Mucosa of rectum (tissue), 2 donors: ENCODE measurements at regions not wholly inside any gene's neighbourhood (a gene's known extent, or its start where the extent isn't known, plus 50 kb on each side); places are given as distances from the start of the nearest gene placed in this dataset.

Source experiments
- H3K27ac ChIP-seq, 2 donors: one replicate each; pipeline ENCODE4 v1.7.0; 2013; ENCODE audit warnings: inconsistent platforms in 2 of 2, low read depth in 2 of 2, low read length in 2 of 2
- H3K27me3 ChIP-seq, 2 donors: one replicate each; pipeline ENCODE4 v1.7.0; 2013; ENCODE audit warnings: low read length in 2 of 2; ENCODE audit not compliant: control insufficient read depth in 2 of 2, insufficient read depth in 2 of 2
- H3K36me3 ChIP-seq, 2 donors: one replicate each; pipeline ENCODE4 v1.7.0; 2013; ENCODE audit warnings: low read length in 2 of 2; ENCODE audit not compliant: control insufficient read depth in 2 of 2, insufficient read depth in 2 of 2
- H3K4me1 ChIP-seq, 2 donors: one replicate each; pipeline ENCODE4 v1.7.0; 2013; ENCODE audit warnings: low read length in 2 of 2, mild to moderate bottlenecking in 1 of 2; ENCODE audit not compliant: control insufficient read depth in 2 of 2, insufficient read depth in 2 of 2
- H3K4me3 ChIP-seq, 2 donors: one replicate each; pipeline ENCODE4 v1.7.0; 2013; ENCODE audit warnings: low read length in 2 of 2
- H3K9ac ChIP-seq, 2 donors: one replicate each; pipeline ENCODE4 v1.7.0; 2013; ENCODE audit warnings: low read length in 2 of 2, low read depth in 1 of 2, mild to moderate bottlenecking in 1 of 2
- H3K9me3 ChIP-seq, 2 donors: one replicate each; pipeline ENCODE4 v1.7.0; 2013; ENCODE audit warnings: low read length in 2 of 2; ENCODE audit not compliant: control insufficient read depth in 2 of 2
- donor health status: healthy.
- donor health status: Normal muscosa, but diverticular disease.

DNA sequence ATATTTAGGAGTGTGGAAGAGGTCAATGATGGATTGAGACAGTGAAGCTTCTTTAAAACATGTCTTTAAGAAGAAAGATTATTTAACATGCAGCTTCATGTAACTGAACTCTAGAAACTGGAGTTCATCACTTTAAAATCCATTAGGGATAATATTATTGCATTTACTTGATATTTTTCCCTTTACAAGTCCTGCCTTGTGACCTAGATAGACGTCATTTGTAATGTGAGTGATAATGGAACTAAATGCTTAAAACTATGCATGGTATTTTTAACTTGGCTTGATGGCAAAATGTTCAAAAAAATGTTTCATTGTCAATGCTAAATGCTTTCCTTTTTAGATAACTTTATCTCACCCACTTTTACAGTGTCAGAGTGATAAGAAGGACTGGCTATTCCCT lies 723.7 kb downstream of the RWDD3 start:
- no peak overlapping the region for H3K27ac ChIP-seq
- H3K4me1 ChIP-seq, result no peaks in the 10 kb centered on the region
- H3K36me3 ChIP-seq, result no peaks in the 10 kb centered on the region
- H3K9me3 ChIP-seq, result no peaks in the 10 kb centered on the region
- no peak overlapping the region for H3K4me3 ChIP-seq
- no peaks in the 10 kb centered on the region for H3K27me3 ChIP-seq
- H3K9ac ChIP-seq, result no peak overlapping the region

DNA sequence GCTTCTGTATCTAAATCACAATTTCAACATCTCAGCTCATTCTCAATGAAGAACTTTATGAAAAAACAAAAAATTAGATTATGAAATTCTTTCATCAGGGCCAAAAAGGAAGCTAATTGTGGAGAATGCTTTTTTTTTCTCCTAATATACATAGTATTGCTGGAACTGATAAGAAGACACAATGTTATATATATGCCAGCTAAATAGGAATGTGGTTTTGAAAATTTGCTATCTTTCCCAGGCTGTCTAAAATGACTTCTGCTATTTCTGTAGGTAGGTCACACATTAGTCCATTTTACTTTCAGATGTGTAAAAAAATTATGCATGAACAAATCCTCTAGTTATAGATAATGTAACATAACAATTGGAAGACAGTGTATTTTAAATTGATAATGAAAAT lies 732.9 kb downstream of the RWDD3 start:
- Histone ChIP-seq H3K27me3 (no peaks in the 10 kb centered on the region), H3K4me3 (no peak overlapping the region), H3K9me3 (no peaks in the 10 kb centered on the region), H3K36me3 (no peaks in the 10 kb centered on the region), H3K27ac (no peak overlapping the region), H3K4me1 (no peaks in the 10 kb centered on the region), H3K9ac (no peak overlapping the region)

DNA sequence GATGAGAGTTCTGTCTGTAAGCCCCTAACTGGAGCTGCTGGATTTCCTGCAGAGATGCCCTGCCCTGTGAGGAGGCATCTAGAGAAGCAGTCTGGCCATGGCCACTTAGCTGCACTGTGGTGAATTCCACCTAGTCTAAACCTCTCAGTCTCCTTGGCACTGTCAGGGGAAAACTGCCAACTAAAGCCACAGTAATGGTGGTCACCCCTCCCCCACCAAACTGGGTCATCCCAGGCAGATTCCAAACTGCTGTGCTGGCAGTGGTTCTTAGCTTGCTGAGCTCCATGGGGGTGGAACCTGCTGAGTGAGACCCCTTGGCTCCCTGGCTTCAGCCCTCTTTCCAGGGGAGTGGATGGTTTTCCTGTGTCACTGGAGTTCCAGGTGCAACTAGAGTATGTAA lies 740.6 kb downstream of the RWDD3 start:
- Histone ChIP-seq H3K4me1 (no peaks in the 10 kb centered on the region), H3K4me3 (no peak overlapping the region), H3K9me3 (no peaks in the 10 kb centered on the region), H3K27me3 (no peaks in the 10 kb centered on the region), H3K27ac (no peak overlapping the region), H3K36me3 (no peaks in the 10 kb centered on the region), H3K9ac (no peak overlapping the region)

DNA sequence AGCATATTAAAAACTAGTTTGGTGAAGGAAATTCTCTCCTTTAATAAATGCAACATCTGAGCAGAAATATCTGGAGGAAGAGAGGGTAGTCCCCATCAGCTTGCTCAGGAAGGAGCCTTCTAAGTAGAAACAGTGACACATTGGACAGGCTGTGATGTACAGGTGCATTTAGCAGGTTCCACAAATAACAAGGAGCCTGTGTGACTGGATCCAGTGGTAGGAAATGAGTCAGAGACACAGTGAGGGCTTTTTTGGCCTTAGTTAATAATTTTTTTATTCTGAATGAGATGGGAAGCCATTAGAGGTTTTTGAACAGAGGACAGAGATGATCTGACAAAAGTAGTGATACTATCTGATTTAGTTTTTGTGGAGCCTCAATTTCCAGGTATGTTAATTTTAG lies 738.9 kb upstream of the PTBP2 start:
- H3K36me3 ChIP-seq, result no peaks in the 10 kb centered on the region
- no peak overlapping the region for H3K9ac ChIP-seq
- no peaks in the 10 kb centered on the region for H3K4me1 ChIP-seq
- H3K4me3 ChIP-seq, result no peak overlapping the region
- no peaks in the 10 kb centered on the region for H3K9me3 ChIP-seq
- no peaks in the 10 kb centered on the region for H3K27me3 ChIP-seq
- H3K27ac ChIP-seq, result no peak overlapping the region

DNA sequence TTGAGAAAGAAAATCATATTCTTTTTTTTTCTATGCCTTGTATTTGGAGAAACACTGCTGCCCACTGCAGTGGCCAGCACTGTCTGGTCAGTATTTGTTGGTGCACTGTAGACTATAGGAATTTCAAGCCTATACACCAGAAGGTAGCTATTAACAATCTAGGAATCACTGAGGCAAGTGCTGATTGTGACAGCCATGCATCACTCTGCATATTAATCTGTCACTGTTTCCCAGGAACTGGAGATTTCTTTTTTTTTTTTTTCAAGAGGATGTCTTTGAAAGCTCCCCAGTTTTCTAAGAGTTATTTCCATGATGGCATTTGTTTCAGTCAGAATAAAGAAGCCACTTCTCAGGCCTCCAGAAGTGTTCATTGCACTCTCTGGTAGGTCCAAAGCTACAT lies 737.8 kb upstream of the PTBP2 start:
- no peaks in the 10 kb centered on the region for H3K27me3 ChIP-seq
- H3K36me3 ChIP-seq, result no peaks in the 10 kb centered on the region
- H3K4me3 ChIP-seq, result no peak overlapping the region
- no peak overlapping the region for H3K27ac ChIP-seq
- no peak overlapping the region for H3K9ac ChIP-seq
- H3K9me3 ChIP-seq, result no peaks in the 10 kb centered on the region
- no peaks in the 10 kb centered on the region for H3K4me1 ChIP-seq

DNA sequence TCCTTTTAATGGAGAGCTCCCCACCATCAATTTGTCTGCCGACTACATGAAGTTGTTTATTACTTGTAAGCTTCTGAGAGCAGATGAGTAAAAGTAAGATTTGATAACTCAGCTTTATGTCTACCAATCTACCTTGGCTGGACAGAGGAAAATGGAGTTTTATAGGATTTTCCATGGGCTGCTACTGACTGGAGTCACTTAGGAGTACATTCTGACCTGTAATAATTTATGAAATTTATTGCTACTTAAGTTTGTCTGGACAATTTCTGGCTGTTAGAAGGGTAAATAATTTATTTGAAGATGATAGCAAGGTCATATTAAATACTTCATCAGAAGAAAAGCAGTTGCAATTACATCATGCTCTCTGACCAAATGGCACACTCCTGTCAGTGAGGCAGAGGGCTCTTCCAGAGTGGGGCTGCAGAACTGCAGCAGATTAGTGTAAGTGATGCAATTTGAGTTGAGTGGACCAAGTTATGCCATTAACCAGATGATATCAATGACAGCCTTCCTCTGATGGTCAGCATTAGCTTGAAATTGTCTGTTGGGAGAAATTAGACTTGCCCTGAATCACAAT lies 736.7 kb upstream of the PTBP2 start:
- Histone ChIP-seq H3K4me3 (no peak overlapping the region), H3K4me1 (no peaks in the 10 kb centered on the region), H3K9ac (no peak overlapping the region), H3K27me3 (no peaks in the 10 kb centered on the region), H3K9me3 (no peaks in the 10 kb centered on the region), H3K36me3 (no peaks in the 10 kb centered on the region), H3K27ac (no peak overlapping the region)

DNA sequence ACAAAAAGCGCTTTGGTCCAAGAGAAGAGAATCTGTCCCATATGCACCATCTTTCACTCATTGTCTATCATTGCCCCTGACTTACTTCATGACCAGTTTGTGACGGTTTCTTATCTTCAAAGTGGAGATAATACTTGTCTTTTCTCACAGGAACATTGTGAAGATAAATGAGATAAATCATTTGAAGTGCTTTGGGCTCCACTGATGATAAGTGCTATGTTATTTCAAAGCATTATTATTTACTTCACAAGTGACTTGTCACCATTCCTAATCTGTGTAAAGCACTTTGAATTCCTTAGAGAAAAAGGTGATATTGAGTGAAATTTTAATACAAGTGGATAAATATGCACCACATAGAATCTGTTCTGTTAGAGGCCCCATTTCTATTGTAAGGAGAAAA lies 731.6 kb upstream of the PTBP2 start:
- Histone ChIP-seq H3K27ac (no peak overlapping the region), H3K9ac (no peak overlapping the region), H3K36me3 (no peaks in the 10 kb centered on the region), H3K27me3 (no peaks in the 10 kb centered on the region), H3K9me3 (no peaks in the 10 kb centered on the region), H3K4me3 (no peak overlapping the region), H3K4me1 (no peaks in the 10 kb centered on the region)

DNA sequence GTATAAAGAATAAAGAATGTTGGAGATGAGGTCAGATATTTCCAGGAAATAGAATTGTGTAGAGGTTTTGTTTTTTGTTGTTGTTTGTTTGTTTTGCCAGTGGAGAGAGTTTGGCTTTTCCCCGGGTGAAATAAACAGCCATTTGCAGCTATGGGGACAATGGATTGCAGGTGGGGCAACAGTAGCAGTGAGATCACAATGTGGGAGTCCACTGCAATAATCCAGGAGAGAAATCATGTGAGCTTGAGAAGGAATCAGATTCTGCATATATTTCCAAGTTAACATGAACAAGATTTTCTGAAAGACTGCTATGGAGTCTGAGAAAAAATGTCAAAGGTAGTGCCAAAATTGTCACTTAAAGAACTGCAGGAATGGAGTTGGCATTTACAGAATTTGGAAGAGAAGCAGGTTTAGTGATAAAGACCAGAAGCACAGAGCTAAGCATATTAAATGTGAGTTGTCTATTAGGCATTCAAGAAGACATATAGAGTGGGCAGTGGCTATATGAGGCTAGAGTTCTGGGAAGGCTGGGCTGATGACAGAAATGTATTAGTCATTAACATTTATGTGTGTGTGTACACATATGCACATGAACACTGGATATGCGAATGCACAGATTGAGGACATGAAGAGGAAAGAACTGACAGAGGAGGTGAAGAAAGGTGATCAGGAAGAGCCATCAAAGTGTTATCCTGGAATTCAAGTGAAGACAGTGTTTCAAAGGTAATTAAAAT lies 729.6 kb upstream of the PTBP2 start:
- no peaks in the 10 kb centered on the region for H3K9me3 ChIP-seq
- H3K27me3 ChIP-seq, result no peaks in the 10 kb centered on the region
- no peaks in the 10 kb centered on the region for H3K36me3 ChIP-seq
- no peak overlapping the region for H3K27ac ChIP-seq
- no peaks in the 10 kb centered on the region for H3K4me1 ChIP-seq
- no peak overlapping the region for H3K9ac ChIP-seq
- H3K4me3 ChIP-seq, result no peak overlapping the region

DNA sequence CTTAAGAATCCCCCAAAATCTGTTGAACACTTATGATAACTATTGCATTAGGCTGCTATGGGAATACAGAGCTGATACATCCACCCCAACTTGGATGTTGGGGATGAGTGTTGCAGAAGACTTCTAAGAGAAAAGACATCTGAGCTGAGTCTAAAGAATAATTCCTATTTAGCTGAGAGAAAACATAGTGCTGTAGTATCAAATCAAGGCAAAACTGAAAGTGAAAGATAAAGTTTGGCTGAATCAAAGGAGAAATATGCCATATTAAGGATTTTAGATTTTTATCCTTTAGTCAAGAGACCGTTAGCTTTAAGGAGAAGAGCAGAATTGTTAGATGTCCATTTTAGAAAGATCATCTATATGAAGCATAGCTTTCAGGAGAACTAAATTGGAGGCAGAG lies 726.9 kb upstream of the PTBP2 start:
- Histone ChIP-seq H3K27me3 (no peaks in the 10 kb centered on the region), H3K36me3 (no peaks in the 10 kb centered on the region), H3K9me3 (no peaks in the 10 kb centered on the region), H3K4me1 (no peaks in the 10 kb centered on the region), H3K4me3 (no peak overlapping the region), H3K27ac (no peak overlapping the region), H3K9ac (no peak overlapping the region)

DNA sequence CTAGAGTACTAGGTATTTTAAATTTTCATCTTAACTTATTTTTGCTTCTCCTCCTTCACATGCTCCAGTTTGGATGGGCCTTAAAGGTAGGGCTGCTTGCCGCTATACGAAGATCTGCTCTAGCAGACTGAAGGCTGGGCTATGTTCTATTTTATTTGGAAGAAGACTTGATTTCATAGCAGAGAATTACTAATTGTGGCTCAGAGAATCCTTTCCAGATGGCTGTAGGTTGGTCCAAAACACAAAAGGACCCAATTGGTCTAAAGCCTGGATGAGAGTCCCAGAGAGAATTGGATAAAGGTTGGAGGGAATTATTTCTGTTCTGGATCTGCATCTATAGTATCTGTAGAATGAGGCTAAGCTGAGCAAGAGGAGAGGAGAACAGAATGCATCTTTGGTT lies 719.4 kb upstream of the PTBP2 start:
- Histone ChIP-seq H3K27me3 (no peaks in the 10 kb centered on the region), H3K4me3 (no peak overlapping the region), H3K9me3 (no peaks in the 10 kb centered on the region), H3K27ac (no peak overlapping the region), H3K9ac (no peak overlapping the region), H3K36me3 (no peaks in the 10 kb centered on the region), H3K4me1 (no peaks in the 10 kb centered on the region)
